IMR-90 (cell line): ENCODE measurements at regions not wholly inside any gene's neighbourhood (a gene's known extent, or its start where the extent isn't known, plus 50 kb on each side); places are given as distances from the start of the nearest gene placed in this dataset.

Source experiments
- ATAC-seq: fragments of 200-7000 bp; cut with Tn5 transposase; 2 replicates; pipeline ENCODE4 v1.9.1; 2020; ENCODE audit warnings: low read depth, mild to moderate bottlenecking, moderate library complexity
- BruUV-seq: library from RNA; stranded (reverse); fragments of 400-500 nt; replicated peaks from 2 replicates; lab custom pipeline; 2021; lab: Mats Ljungman, UMichigan
- CTCF ChIA-PET: fragments of 300-600 bp; formaldehyde crosslinking; extraction: SDS; loops from one replicate; lab custom pipeline; 2021; ENCODE audit warnings: antibody characterized with exemption; lab: Yijun Ruan, JAX
- POLR2A ChIA-PET: fragments of 300-600 bp; sonication (Branson Sonifier 250); formaldehyde crosslinking; loops from one replicate; lab custom pipeline; 2022; ENCODE audit warnings: antibody characterized with exemption; ENCODE audit not compliant: unreplicated experiment; lab: Charles Lee
- DNase-seq: peaks from one replicate; pipeline ENCODE4 v3.0.0; 2013
- H2AFZ ChIP-seq: replicated peaks from 2 replicates; pipeline ENCODE3; 2013; ENCODE audit warnings: low read length, mild to moderate bottlenecking; ENCODE audit not compliant: poor library complexity
- H2AK5ac ChIP-seq: 2 replicates; pipeline ENCODE4 v1.6.1; 2013; ENCODE audit warnings: low read depth, low read length, inconsistent platforms
- H2AK9ac ChIP-seq: replicated peaks from 2 replicates; pipeline ENCODE3; 2013; ENCODE audit warnings: mild to moderate bottlenecking, low read depth, low read length, moderate library complexity; ENCODE audit not compliant: poor library complexity
- H2BK120ac ChIP-seq: 2 replicates; pipeline ENCODE4 v1.6.1; 2013; ENCODE audit warnings: low read depth, low read length, inconsistent platforms
- H2BK15ac ChIP-seq: 3 replicates; pipeline ENCODE4 v1.6.1; 2013; ENCODE audit warnings: low read depth, low read length, inconsistent platforms
- H2BK20ac ChIP-seq: 2 replicates; pipeline ENCODE4 v1.6.1; 2013; ENCODE audit warnings: low read depth, mild to moderate bottlenecking, inconsistent platforms, low read length, moderate library complexity
- H2BK5ac ChIP-seq: 2 replicates; pipeline ENCODE4 v1.6.1; 2013; ENCODE audit warnings: mild to moderate bottlenecking, low read depth, low read length, inconsistent platforms; ENCODE audit not compliant: poor library complexity, severe bottlenecking
- H3K14ac ChIP-seq: replicated peaks from 2 replicates; pipeline ENCODE4 v1.6.1; 2013; ENCODE audit warnings: low read depth, low read length, inconsistent platforms
- H3K18ac ChIP-seq: 2 replicates; pipeline ENCODE4 v1.6.1; 2013; ENCODE audit warnings: low read depth, low read length, control low read depth
- H3K23ac ChIP-seq: 2 replicates; pipeline ENCODE4 v1.6.1; 2013; ENCODE audit warnings: low read depth, low read length, inconsistent platforms
- H3K27ac ChIP-seq: 2 replicates; pipeline ENCODE4 v1.5.1; 2013; ENCODE audit warnings: mild to moderate bottlenecking, control low read depth, low read length; ENCODE audit not compliant: insufficient read depth
- H3K27me3 ChIP-seq: 2 replicates; pipeline ENCODE4 v1.6.1; 2013; ENCODE audit warnings: low read length; ENCODE audit not compliant: control insufficient read depth, insufficient read depth
- H3K36me3 ChIP-seq: 2 replicates; pipeline ENCODE4 v1.6.1; 2013; ENCODE audit warnings: low read length, mixed read lengths; ENCODE audit not compliant: control insufficient read depth, insufficient read depth
- H3K4ac ChIP-seq: 2 replicates; pipeline ENCODE4 v1.6.1; 2013; ENCODE audit warnings: low read depth, low read length, inconsistent platforms
- H3K4me1 ChIP-seq: 2 replicates; pipeline ENCODE4 v1.6.1; 2013; ENCODE audit warnings: low read length, mixed read lengths; ENCODE audit not compliant: control insufficient read depth, insufficient read depth
- H3K4me2 ChIP-seq: 2 replicates; pipeline ENCODE4 v1.6.1; 2013; ENCODE audit warnings: low read depth, mild to moderate bottlenecking, control low read depth, low read length, moderate library complexity
- H3K4me3 ChIP-seq: 2 replicates; pipeline ENCODE4 v1.5.1; 2013; ENCODE audit warnings: low read depth, mild to moderate bottlenecking, control low read depth, low read length, moderate library complexity; ENCODE audit not compliant: insufficient read depth
- H3K56ac ChIP-seq: 2 replicates; pipeline ENCODE4 v1.6.1; 2013; ENCODE audit warnings: low read length, inconsistent platforms; ENCODE audit not compliant: insufficient read depth; ENCODE audit errors: extremely low read depth
- H3K79me1 ChIP-seq, 2 experiments: 2 replicates each; pipeline ENCODE4 v1.6.1; 2013; ENCODE audit warnings: low read length in 2 of 2, inconsistent platforms in 1 of 2, low read depth in 1 of 2
- H3K9ac ChIP-seq: 2 replicates; pipeline ENCODE4 v1.6.1; 2013; ENCODE audit warnings: low read depth, low read length, control low read depth
- H3K9me1 ChIP-seq: 2 replicates; pipeline ENCODE4 v1.6.1; 2013; ENCODE audit warnings: low read length, inconsistent platforms; ENCODE audit not compliant: insufficient read depth
- H3K9me3 ChIP-seq: 2 replicates; pipeline ENCODE4 v1.6.1; 2013; ENCODE audit warnings: low read length; ENCODE audit not compliant: control insufficient read depth, insufficient read depth
- H4K20me1 ChIP-seq: 2 replicates; pipeline ENCODE4 v1.6.1; 2013; ENCODE audit warnings: low read length, inconsistent platforms; ENCODE audit not compliant: insufficient read depth
- H4K5ac ChIP-seq: 2 replicates; pipeline ENCODE4 v1.6.1; 2013; ENCODE audit warnings: mild to moderate bottlenecking, low read depth, low read length, control low read depth
- H4K8ac ChIP-seq, 2 experiments: 2 replicates each; pipeline ENCODE4 v1.6.1; 2013; ENCODE audit warnings: low read depth in 2 of 2, low read length in 2 of 2, control low read depth in 1 of 2, inconsistent platforms in 1 of 2
- H4K91ac ChIP-seq: 2 replicates; pipeline ENCODE4 v1.6.1; 2013; ENCODE audit warnings: low read depth, low read length, inconsistent platforms; ENCODE audit not compliant: insufficient read depth
- CEBPB ChIP-seq: IDR thresholded peaks from 2 replicates; pipeline ENCODE4 v1.6.1; 2012; ENCODE audit warnings: low read depth, low read length, improper control_type of control experiment
- FOS ChIP-seq: fragments of 150-350 bp; IDR thresholded peaks from 2 replicates; pipeline ENCODE4 v1.6.1; 2016; ENCODE audit warnings: low read depth, low read length
- MAFK ChIP-seq: IDR thresholded peaks from 2 replicates; pipeline ENCODE4 v1.6.1; 2012; ENCODE audit warnings: low read depth, low read length, improper control_type of control experiment
- MXI1 ChIP-seq: IDR thresholded peaks from 2 replicates; pipeline ENCODE4 v1.6.1; 2012; ENCODE audit warnings: low read depth, mild to moderate bottlenecking, low read length, moderate library complexity, borderline replicate concordance
- NFE2L2 ChIP-seq: fragments of 150-350 bp; IDR thresholded peaks from 2 replicates; pipeline ENCODE4 v1.6.1; 2016; ENCODE audit warnings: low read depth, mild to moderate bottlenecking, low read length
- RCOR1 ChIP-seq: IDR thresholded peaks from 2 replicates; pipeline ENCODE4 v1.6.1; 2012; ENCODE audit warnings: mild to moderate bottlenecking, low read length, improper control_type of control experiment; ENCODE audit not compliant: insufficient replicate concordance
- WGBS, 2 experiments: methylation state at CpG; one replicate each; pipeline versions ENCODE4 v1.1.5 to v1.1.7; 2013; ENCODE audit warnings: missing lambda C conversion rate in 2 of 2; ENCODE audit not compliant: insufficient read length in 1 of 2; ENCODE audit errors: extremely low coverage in 2 of 2; 5-methylcytosine and 5-hydroxymethylcytosine counted together
- dilution Hi-C: fragments of 300-500 bp; cut with HindIII; formaldehyde crosslinking; loops from one replicate; pipeline ENCODE4 v1.14.3; 2018; ENCODE audit warnings: low sequenced_read_pairs; ENCODE audit not compliant: unreplicated experiment
- in situ Hi-C: fragments of 300-500 bp; cut with MboI; formaldehyde crosslinking; loops from 3 replicates; pipeline ENCODE4 v1.14.3; 2019; ENCODE audit warnings: low sequenced_read_pairs, inconsistent platforms, mixed read lengths
- intact Hi-C: fragments of 100-400 bp; cut with micrococcal nuclease; formaldehyde crosslinking; loops from 2 replicates; pipeline ENCODE4 v1.10.0; 2022

DNA sequence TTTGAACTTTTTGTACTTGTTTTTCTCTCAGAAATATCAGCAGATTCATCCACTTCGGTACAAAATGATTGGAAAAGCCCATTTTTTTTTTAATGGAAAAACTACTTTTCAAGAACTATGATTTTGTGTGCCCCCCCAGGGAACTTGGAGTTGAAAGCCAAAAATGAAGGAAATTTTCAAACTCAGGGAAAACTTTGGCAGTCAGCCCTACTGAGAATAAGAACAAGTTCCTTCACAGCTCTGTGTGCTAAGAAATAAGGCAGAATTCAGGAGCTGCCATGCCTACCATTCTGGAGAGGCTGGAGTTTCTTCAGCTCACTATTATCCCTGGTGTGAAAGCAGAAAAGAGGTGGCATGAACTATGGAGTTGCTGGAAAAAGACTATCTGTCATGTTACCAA is 226.0 kb upstream of the SLC35G4 start:
- Histone ChIP-seq H3K4ac (no peak overlapping the region), H3K27me3 (no peaks in the 10 kb centered on the region), H3K4me3 (no peak overlapping the region), H4K5ac (no peak overlapping the region), H3K27ac (no peak overlapping the region), H3K4me1 (no peaks in the 10 kb centered on the region), H3K4me2 (no peak overlapping the region), H2BK5ac (no peak overlapping the region), H3K9me3 (no peaks in the 10 kb centered on the region), H3K18ac (no peak overlapping the region), H3K36me3 (no peaks in the 10 kb centered on the region), H4K91ac (no peak overlapping the region), H3K56ac (no peak overlapping the region), H3K14ac (no peak overlapping the region), H2AK5ac (no peak overlapping the region), H3K79me1 (no peaks in the 10 kb centered on the region), H2BK20ac (no peak overlapping the region), H3K23ac (no peak overlapping the region), H2BK15ac (no peak overlapping the region), H2AFZ (no peak overlapping the region), H4K8ac (no peak overlapping the region), H2AK9ac (no peak overlapping the region), H3K9ac (no peak overlapping the region), H4K20me1 (no peaks in the 10 kb centered on the region), H3K9me1 (no peaks in the 10 kb centered on the region), H2BK120ac (no peak overlapping the region)
- in situ Hi-C loops (no loop called here), dilution Hi-C loops (no loop called here), intact Hi-C loops (no loop called here)
- DNase-seq (no peak), ATAC-seq (no peak)
- TF ChIP-seq MXI1, result no peak
- TF ChIP-seq FOS, result no peak
- no peak for TF ChIP-seq RCOR1
- no peak for TF ChIP-seq MAFK
- TF ChIP-seq NFE2L2, result no peak
- no peak for TF ChIP-seq CEBPB
- BruUV-seq, result no TSS peak
- WGBS, 2 experiments, result no CpG with 5 or more reads among the region's 1 CpG
- ChIA-PET CTCF (interaction anchor here (1.2 to 1.3 kb wide), 2 partner anchors 13 to 66 kb away, joined by 3 to 4 read pairs; no protein-coding TSS in a partner anchor), POLR2A (no interaction called here)
